GM04504 (cell line): ENCODE measurements at regions not wholly inside any gene's neighbourhood (a gene's known extent, or its start where the extent isn't known, plus 50 kb on each side); places are given as distances from the start of the nearest gene placed in this dataset.

Experiments
- DNase-seq: peaks from one replicate; pipeline ENCODE4 v3.0.0-alpha.2; 2012; ENCODE audit warnings: low read depth

DNA sequence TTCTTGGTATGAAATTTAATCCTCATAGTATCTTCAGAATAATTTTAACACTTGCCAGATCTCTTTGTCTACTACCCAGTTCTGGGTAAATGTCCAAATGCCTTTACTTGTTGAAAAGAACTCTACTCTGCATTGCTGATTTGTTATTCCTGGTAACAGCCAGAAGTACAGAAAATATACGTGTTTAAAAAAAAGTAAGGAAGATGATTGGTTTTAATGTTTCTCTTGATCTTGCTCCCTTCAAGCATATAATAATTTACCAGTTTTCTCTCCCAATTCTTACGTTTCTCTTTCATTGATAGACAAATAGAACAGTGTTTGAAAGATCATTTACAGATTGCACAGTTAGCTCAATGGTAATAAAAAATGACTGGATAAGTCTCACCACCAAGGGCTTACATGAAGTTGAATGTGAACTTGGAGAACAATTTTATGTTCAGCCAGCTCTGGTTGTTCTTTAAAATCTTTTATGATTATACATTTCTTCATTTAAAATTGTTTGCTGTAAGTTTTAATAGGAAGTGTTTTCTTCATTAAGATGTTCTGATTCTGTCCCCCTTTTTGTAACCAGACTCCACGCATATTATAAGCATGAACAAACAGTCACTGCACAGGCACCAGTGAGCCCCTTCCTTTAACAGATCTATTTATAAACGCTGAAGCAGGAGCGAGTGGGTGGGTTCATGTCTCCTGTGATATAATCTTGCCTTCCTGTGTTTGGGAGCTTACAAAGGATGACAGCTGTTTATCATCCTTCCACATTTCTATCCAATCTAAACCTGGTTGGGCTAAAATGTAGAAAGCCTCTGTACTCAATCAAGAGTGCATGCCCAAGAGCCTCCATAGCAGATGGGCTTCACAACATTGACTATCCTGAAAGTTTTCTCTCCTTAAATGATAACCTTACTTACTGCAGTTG, 299.5 kb downstream of the PRL start:
- DNase-seq, result no peak

DNA sequence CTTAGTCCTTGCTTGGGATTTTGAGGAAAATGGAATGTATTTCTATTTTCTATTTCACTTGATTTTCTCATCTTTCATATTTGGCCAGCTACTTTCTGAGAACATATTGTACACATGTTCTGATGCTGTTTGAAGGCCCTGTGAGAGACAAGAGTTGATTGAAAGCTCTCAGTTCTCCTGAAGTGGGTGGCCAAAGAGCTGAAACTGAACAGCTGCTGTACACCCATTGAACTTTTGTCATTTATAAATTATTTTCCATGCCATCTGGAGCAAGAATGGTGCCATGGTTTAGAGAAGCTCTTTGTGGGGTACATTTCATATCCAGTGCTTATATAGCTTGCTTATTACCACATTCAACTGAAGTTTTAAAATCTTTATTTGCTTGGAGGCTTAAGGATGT, 298.3 kb downstream of the PRL start:
- DNase-seq, result no peak

DNA sequence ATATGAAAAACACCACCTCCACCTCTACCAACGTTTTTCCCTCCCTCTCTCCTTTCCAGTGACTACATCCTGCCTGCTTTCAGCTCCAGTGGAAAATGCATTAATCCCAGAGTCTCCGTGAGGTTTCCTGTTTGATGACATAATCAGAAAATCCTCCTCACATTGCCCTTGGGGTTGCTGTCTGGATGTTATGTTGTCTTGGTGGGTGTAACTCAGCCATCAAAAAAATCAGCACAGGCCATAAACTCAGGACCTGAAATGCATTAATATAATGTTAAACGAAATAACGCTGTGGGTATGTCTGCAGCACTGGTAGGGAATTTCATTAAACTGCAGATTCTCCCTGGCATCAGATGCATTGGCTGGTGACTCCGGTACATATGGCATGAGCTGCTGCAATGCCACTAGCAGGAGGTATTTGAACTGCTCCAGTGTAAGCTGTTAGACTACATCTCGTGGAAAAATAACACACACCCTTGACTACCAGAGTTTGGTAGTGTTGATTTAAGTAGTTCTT, 297.8 kb downstream of the PRL start:
- peak; percentile 32 for DNase-seq

DNA sequence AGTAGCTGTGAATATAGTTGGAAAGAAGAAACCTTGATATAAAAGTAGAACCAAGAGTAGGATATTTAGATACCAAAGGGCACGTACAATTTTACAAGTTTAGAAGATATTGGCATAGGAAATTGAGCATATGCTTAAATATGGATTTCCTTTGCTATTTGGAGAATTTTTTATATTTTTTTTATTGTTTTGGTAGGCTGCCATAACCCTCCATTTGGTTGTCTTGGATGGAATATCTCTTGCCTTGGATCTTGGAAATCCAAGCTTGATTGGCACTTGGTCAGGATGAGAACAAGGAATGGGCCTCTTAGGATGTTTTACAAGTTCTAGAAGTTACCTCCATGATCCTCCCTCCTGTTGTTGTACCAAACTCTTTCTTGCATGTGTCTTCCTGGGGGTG, 297.1 kb downstream of the PRL start:
- no peak for DNase-seq

DNA sequence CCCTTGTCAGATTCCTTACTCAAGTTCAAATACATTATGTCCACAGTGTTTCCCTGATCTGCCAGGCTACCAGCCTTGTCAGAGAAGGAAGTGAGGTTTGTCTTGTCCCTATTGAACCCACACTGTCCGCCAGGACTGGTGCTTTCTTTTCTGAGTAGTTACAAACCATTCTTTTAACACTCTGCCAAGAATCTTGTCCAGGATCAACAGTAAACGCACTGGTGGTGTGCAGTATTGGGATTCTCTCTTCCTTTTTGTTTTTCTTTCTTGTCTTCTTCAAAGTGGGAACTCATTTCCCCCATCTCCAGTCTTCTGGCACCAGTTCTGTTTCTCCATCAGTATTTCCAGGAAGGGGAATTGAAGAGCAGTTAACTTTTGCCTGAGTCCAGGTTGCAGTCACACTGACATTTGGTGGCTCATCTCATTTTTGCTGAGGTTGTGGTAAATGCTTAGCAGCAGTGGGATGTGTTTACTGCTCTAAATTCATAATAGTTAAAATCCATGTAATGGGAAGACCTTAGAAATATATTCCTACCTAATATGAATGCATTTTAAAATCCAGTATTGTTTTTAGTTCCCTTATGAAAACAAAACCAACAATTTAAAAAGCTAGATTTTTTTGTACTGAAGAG, 295.3 kb downstream of the PRL start:
- no peak for DNase-seq

DNA sequence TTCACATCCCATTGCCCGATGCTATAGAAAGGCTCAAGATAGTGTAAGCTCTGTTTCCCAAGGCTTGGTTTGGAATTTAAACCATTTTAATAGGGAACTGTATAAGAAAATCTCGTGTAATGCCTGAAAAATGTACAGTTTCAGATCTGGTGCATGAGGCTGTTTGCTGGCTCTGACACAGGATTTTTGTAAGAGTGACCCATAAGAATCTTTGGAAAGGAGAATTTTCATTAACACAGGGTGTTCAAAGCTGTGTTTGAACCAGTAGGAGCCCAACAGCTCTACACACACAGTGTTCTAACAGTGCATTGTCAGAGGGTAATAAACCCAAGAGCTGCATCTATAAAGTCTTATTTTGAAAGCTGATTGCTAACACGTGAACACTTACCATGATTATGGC, 293.5 kb downstream of the PRL start:
- DNase-seq, result no peak

DNA sequence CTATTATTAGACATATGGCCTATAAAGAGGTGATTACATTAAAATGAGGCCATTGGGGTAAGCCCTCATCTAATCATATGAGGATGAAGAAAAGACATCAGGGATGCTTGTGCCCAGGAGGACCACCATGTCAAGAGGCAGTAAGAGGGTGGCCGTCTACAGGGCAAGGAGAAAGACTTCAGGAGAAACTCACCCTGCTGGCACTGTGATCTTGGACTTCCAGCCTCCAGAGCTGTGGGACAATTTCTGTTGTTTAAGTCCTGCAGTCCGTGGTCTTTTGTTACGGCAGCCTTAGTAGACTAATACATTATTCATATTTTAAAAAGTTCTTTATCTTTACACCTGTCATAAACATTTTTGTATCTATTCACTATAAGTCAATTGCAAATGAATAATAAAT, 290.0 kb downstream of the PRL start:
- no peak for DNase-seq

DNA sequence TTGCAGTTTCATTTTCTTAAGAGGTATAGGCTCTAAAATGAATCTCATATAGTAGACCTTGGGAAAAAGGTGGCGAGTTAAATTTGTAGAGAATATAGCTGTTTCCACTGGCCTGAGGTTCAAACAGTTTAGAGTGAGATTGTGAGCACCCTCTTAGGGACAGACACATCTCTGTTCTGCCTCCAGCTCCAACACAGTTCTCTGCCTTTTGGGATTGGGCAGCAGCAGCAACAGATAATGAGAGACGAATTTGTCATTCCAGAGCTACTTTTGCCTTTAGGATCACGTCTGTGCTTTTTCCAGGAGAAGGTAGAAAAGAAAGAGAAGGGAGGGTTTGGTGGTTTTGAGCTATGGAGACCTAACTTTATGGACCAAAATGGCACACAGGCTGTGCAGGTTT, 289.4 kb downstream of the PRL start:
- no peak for DNase-seq

DNA sequence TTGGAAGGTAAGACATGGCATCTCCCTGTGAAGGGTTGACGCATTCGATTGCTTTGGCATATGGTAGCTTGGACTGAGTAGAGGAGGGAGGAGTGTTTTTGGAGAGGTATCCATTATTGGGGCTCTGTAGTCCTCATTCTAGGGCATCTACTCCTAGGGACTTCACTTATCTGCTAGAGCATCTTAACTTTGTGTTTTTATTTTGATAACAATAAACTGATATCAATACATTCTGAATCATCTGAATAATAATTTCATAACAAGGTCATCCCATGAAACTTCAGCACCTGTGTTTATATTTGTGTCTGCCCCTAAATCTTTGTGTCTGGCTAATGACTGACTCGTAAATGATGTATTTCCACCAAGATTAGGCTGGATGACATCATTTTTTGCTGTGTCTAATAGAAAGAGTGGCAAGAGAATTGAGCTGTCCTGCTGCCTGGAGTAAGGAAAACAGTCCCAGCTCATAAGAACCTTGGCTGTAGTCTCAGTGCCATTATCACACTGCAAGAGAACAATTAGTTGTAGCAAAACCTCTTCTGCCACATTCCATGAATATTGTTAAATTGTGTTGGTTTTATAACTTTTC, 288.5 kb downstream of the PRL start:
- no peak for DNase-seq

DNA sequence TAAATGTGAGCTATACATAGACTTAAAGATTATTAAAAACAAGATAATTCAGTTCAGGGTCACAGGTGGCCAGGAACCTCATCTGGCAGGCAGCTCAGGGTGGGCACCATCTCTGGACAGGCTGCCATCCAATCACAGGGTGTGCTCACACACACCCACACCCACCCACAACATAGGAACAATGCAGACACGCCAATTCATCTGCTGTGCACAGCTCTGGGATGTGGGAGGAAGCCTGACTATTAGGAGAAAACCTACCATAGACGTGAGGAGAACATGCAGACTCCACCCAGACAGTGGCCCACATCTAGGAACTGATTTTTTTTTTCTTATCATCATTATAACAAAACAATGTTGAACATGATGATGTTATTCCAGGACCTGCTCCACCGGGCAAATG, 286.7 kb downstream of the PRL start:
- no peak for DNase-seq

DNA sequence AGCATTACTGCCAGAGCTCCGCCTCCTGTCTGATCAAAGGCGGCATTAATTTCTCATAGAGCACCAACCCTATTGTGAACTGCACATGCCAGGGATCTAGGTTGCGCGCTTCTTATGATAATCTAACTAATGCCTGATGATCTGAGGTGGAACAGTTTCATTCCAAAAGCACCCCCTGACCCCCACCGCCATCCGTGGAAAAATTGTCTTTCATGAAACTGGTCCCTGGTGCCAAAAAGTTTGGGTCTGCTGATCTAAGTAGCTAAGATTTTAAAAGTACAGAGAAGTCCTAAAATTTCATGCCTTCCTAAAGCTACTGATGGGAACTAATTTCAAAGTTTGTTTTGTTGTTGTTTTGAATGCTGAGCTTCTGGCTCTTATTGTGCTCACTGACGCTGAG, 281.6 kb downstream of the PRL start:
- no peak for DNase-seq

DNA sequence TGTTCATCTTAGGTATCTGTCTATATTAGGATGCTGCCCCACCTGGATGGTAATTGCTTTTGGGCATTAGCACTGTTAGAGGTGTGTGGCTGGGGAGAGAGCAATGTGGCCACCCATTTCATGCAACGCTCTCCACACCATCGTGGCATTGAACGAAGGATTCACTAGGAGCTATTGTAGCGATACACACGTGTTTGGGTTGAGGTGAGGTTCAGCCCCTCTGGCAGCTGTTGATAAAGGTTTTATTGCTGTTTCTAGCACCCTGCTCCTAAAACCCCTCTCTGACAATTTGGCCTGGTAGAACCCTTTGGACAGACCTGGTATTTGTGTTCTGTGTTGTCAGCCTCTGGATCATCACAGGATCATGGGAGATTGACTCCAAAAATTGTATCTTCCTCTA, 280.9 kb downstream of the PRL start:
- DNase-seq, result no peak

DNA sequence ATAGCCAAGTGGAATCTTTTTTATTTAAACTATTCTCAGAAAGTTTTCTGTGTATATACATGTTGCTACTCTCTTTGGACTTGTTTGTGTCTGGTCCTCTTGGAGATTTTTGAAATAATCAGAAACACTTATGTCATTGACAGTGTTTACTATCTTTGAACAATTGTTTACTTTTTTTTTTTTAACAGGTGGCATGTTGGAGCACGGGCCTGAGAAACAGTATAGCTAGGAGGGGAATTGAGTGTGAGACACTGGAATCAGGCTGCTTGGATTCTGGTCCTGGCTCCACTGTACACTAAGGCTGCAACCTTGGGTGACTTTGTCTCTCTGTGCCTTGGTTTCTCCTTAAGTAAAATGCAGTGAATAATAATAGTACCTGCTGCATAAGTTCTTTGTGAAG, 279.6 kb downstream of the PRL start:
- DNase-seq, result no peak

DNA sequence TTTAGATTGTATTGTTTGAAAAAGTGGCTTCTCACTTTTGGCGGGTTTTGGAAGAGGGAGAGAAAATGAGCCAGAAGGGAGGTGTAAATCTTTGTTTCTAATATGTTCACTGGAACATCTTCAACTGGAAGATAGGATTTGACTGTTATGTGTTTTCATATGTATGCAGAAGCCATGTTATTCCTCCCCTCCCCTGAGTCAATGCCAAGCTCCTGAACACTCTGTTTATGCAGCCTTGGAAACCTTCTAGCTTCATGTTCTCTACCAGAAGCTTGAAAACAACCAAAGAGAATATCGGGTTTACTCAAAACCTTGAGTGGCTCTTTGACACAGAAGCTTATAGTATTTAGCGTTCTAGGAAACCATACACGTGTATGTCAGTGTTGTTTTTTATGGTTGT, 279.1 kb downstream of the PRL start:
- DNase-seq, result no peak

DNA sequence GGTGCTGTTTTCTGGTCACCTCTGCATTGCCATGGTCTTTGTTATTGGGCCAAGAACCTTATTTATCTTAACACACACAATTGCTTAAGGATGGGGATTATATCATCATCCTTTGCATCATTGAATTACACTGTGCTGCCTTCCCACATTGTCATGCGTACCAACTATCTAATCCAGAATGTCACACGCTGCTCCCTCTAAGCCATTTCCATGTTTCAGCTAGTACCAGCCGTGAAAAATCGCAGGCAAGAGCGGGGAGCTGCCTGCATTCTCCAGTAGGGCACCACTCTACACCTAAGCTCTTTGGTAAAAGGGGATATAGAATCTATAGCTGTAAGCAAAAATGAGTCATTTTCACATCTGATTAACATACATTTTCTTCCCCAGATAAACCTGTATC, 277.0 kb downstream of the PRL start:
- DNase-seq, result no peak

DNA sequence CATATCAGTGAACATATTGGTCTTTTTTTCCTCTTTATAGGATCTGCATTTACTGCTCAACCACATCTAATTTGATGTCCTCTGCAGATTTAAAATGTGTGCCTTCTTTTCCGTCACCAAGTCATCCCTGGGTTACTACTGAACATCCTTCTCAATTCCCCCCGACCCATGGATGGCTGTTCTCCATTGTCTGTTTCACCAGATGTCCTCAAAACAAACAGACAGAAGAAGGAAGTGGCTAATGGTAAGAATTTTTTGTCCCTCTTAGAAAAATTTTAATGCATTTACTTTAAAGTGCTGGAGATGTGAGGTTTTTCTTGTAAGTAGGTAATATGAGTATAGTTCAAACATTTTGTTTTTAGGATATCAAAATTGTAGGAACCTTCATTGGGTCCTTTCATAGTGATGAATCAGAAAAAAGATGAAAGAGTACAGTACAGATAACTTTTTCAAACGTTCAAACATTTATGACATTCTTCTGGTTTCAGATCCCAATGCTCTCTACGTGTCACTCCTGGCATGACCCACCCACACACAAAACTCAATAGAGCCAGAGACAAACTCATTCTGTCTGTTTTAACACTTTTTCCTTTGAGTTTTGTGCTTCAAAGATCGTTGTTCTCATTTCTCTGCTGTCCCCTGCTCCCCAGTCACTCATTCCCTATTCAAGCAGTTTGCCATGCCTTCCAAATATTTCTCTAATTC, 276.4 kb downstream of the PRL start:
- DNase-seq, result no peak

DNA sequence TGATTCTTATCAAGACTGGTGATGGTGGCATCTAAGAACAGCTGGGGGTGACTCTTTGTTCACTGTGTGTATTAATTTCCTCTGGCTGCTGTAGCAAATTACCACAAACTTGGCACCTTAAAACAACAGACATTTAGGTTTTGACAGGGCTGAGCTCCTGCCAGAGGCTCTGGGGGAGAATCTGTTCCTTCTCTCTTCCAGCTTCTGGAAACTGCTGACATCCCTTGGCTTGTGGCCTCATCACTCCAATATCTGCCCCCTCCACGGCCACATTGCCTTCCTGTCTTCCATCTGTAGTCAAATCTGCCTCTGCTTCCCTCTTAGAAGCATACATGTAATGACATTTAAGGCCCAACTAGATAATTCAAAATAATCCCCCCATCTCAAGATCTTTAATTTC, 274.9 kb downstream of the PRL start:
- no peak for DNase-seq

DNA sequence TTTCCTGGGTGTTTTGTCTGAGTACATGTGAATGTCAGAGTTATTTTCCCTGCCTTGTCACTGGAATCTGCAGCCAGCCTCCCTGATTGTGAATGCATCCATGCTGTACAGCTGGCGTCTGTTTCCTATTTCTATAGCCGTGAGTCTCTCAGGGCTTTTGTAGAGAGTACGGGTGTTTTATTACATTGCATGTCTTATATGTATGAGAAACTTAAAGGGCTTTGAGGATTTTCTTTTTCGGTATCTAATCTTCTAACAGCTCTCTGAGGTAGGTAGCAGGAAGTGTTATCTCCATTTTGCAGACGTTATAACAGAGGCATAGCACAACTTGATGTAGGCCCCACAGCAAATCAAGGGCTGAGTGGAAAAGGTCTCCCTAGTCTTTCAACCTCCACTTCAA, 272.9 kb downstream of the PRL start:
- DNase-seq, result no peak

DNA sequence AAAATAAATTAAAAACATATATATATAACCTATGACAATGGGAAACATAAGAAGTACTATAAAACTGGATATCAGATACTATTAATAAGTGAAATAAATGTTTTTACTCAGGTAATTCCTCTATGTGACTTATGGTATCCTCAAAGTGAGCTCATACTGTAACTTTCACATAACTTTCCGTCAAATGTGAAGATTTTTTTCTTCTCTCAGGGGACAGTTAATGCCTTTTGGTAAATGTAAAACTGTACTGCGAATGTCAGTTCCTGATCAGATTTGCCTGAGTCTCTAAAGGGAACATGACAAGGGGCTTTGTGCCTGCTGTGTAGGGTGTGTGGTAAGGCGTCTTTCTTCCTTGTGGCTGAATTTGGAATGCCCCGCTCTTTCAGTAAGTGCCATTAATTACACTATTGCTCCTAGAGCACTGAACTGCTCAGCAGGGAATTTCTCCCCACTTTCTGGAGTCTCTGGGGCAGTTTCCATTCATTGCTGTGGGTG, 271.8 kb downstream of the PRL start:
- no peak for DNase-seq

DNA sequence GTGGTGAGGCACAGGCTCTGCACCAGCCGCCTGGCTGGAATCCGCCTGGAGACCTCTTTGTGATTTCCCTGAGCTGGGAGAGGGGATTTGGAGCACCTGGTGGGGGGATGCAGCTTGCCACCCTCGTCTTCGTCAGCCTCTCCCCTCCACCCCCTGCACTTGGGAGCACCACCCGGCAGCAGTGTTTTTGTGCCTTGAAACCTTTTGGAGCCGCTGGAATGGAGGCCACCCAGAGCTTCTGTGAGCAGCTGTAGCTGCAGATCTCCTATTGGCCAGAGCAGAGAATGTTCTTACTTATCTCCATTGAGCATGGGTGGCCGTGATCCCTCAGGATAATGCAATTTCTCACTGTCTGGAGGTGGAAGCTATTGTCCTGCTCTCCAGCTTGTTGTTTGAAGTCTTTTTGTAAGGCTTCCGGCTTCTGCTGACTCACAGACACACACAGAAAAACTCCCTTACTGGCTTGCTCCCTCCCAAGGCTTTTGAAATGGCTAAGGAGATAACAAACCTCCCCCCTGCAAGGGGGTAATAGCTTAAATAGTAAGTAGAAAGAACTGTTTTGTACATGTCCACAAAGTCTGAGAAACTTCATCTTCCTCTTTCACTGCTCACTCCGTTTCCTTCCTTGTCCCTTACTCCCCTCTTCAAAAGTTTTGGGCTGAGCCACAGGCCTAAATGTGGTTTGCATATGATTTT, 271.2 kb downstream of the PRL start:
- DNase-seq, result peak; percentile 19

DNA sequence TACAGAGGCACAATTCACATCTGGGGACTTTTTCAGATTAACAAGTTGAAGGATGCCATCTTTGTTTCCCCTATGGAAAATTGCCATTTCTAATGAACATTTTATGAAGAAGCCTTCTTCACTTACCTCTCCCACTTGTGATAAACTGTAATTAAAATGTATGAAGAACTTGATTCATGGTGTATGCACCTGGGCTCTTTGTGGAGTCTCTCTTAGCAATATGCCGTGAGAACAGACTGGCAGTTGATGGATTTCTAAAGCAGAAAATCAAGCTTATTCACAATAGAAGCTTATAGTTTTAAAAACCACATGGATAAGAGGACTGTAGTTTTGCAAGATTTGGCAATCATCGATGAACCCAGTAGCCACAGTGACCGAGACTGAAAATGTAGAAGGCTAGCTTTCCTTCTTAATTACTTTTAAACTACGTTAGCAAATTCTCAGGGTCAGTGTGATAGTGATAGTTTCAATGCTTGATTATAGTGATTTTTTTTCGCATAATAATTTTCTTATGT, 270.6 kb downstream of the PRL start:
- no peak for DNase-seq
